HCT116 (cell line): ENCODE measurements at regions not wholly inside any gene's neighbourhood (a gene's known extent, or its start where the extent isn't known, plus 50 kb on each side); places are given as distances from the start of the nearest gene placed in this dataset.

Experiments used
- ATAC-seq: fragments of 200-7000 bp; cut with Tn5 transposase; 2 replicates; pipeline ENCODE4 v1.9.1; 2020; ENCODE audit warnings: mild to moderate bottlenecking, moderate library complexity
- BruUV-seq: library from RNA; stranded (reverse); fragments of 400-500 nt; replicated peaks from 2 replicates; lab custom pipeline; 2021; lab: Mats Ljungman, UMichigan
- CTCF ChIA-PET: fragments of 300-600 bp; sonication (Branson Sonifier 250); formaldehyde crosslinking; loops from one replicate; lab custom pipeline; 2021; ENCODE audit warnings: antibody characterized with exemption; lab: Charles Lee
- POLR2A ChIA-PET: fragments of 300-600, 350-600 bp; sonication (Branson Sonifier 250); formaldehyde crosslinking; loops from one replicate; lab custom pipeline; 2021; ENCODE audit warnings: antibody characterized with exemption; lab: Charles Lee
- RAD21 ChIA-PET, 2 experiments: fragments of 300-600 bp; sonication (Branson Sonifier 250); formaldehyde crosslinking; loops; one replicate each; lab custom pipeline; 2023; ENCODE audit warnings: low total read pairs in 2 of 2; ENCODE audit not compliant: uncharacterized antibody in 2 of 2, unreplicated experiment in 2 of 2, low non-redundant PET in 1 of 2; lab: Charles Lee
- DNase-seq: peaks from one replicate; pipeline ENCODE4 v3.0.0-alpha.2; 2010; ENCODE audit warnings: low read depth, low spot score
- H2AFZ ChIP-seq: fragments of 200-600 bp; shearing (Covaris generic), sonication (generic); 2 replicates; pipeline ENCODE4 v1.6.1; 2017; ENCODE audit warnings: low read depth, mixed run types, mixed read lengths, antibody characterized with exemption, low read length; ENCODE audit not compliant: poor library complexity, severe bottlenecking
- H3K27ac ChIP-seq: 2 replicates; pipeline ENCODE4 v1.5.1; 2012; ENCODE audit warnings: low read depth, low read length
- H3K27me3 ChIP-seq: fragments of 200-600 bp; sonication (generic); 2 replicates; pipeline ENCODE4 v1.6.1; 2016; ENCODE audit warnings: mixed run types, low read length, mixed read lengths; ENCODE audit not compliant: insufficient read depth
- H3K36me3 ChIP-seq, 2 experiments: fragments of 200-500 bp in 1 of 2; fragments of 200-600 bp in 1 of 2; sonication (Bioruptor generic) in 1 of 2; sonication (generic) in 1 of 2; 2 replicates each; pipeline versions ENCODE4 v1.5.1 to v1.6.1; 2014 to 2016; ENCODE audit warnings: low read length in 2 of 2, inconsistent platforms in 1 of 2, mixed read lengths in 1 of 2, mixed run types in 1 of 2; ENCODE audit not compliant: insufficient read depth in 2 of 2, control insufficient read depth in 1 of 2
- H3K4me1 ChIP-seq, 2 experiments: fragments of 200-600 bp in 1 of 2; sonication (generic) in 1 of 2; 2 replicates each; pipeline versions ENCODE4 v1.5.1 to v1.6.1; 2012 to 2017; ENCODE audit warnings: low read length in 2 of 2, inconsistent platforms in 1 of 2, mild to moderate bottlenecking in 1 of 2, mixed read lengths in 1 of 2, mixed run types in 1 of 2, moderate library complexity in 1 of 2; ENCODE audit not compliant: insufficient read depth in 2 of 2, control insufficient read depth in 1 of 2
- H3K4me2 ChIP-seq: fragments of 200-600 bp; sonication (generic); 2 replicates; pipeline ENCODE4 v1.6.1; 2017; ENCODE audit warnings: mixed run types, low read length, mixed read lengths
- H3K4me3 ChIP-seq, 2 experiments: fragments of 200-600 bp in 1 of 2; sonication (generic) in 1 of 2; replicated peaks in 1 of 2; 2 replicates each; pipeline ENCODE4 v1.5.1; 2011 to 2016; ENCODE audit warnings: low read length in 2 of 2, control low read depth in 1 of 2, low read depth in 1 of 2, mild to moderate bottlenecking in 1 of 2, mixed read lengths in 1 of 2, mixed run types in 1 of 2
- H3K79me2 ChIP-seq: fragments of 200-600 bp; sonication (generic); 2 replicates; pipeline ENCODE4 v1.6.1; 2017; ENCODE audit warnings: mild to moderate bottlenecking, mixed run types, low read length, moderate library complexity, mixed read lengths; ENCODE audit not compliant: insufficient read depth
- H3K9ac ChIP-seq: fragments of 200-600 bp; sonication (generic); 2 replicates; pipeline ENCODE4 v1.6.1; 2016; ENCODE audit warnings: low read length, mixed read lengths
- H3K9me2 ChIP-seq: fragments of 200-600 bp; sonication (generic), shearing (Covaris generic); 2 replicates; pipeline ENCODE4 v1.6.1; 2017; ENCODE audit warnings: mixed run types, mild to moderate bottlenecking, moderate library complexity; ENCODE audit not compliant: insufficient read depth
- H3K9me3 ChIP-seq, 2 experiments: fragments of 200-500 bp in 1 of 2; fragments of 200-600 bp in 1 of 2; sonication (Bioruptor generic) in 1 of 2; sonication (generic) in 1 of 2; 2 replicates each; pipeline ENCODE4 v1.6.1; 2014 to 2017; ENCODE audit warnings: low read length in 2 of 2, mixed read lengths in 2 of 2, inconsistent platforms in 1 of 2, low read depth in 1 of 2, mild to moderate bottlenecking in 1 of 2, mixed run types in 1 of 2, moderate library complexity in 1 of 2; ENCODE audit not compliant: control insufficient read depth in 1 of 2, insufficient read depth in 1 of 2
- H4K20me1 ChIP-seq: fragments of 200-600 bp; sonication (generic), shearing (Covaris generic); 2 replicates; pipeline ENCODE4 v1.6.1; 2017; ENCODE audit warnings: mixed run types, mild to moderate bottlenecking, moderate library complexity; ENCODE audit not compliant: insufficient read depth
- ATF3 ChIP-seq: IDR thresholded peaks from 2 replicates; pipeline ENCODE4 v1.6.1; 2012
- CBX3 ChIP-seq: IDR thresholded peaks from 2 replicates; pipeline ENCODE4 v1.6.1; 2012; ENCODE audit warnings: low read depth
- CEBPB ChIP-seq: IDR thresholded peaks from 2 replicates; pipeline ENCODE4 v1.6.1; 2012; ENCODE audit warnings: low read depth
- CTCF ChIP-seq, 3 experiments: fragments of 200-600 bp in 1 of 3; sonication (generic) in 1 of 3; IDR thresholded peaks in 2 of 3; conservative IDR thresholded peaks in 1 of 3; 2 replicates each; pipeline ENCODE4 v1.5.1; 2012 to 2017; ENCODE audit warnings: low read depth in 2 of 3, low read length in 2 of 3, antibody characterized with exemption in 1 of 3, borderline replicate concordance in 1 of 3, control low read depth in 1 of 3, mild to moderate bottlenecking in 1 of 3, mixed read lengths in 1 of 3, mixed run types in 1 of 3, moderate library complexity in 1 of 3; ENCODE audit not compliant: insufficient read depth in 1 of 3
- EGR1 ChIP-seq: IDR thresholded peaks from 2 replicates; pipeline ENCODE4 v1.6.1; 2012; ENCODE audit warnings: low read depth
- ELF1 ChIP-seq: IDR thresholded peaks from 2 replicates; pipeline ENCODE4 v1.6.1; 2012; ENCODE audit warnings: low read depth, borderline replicate concordance
- JUND ChIP-seq: IDR thresholded peaks from 2 replicates; pipeline ENCODE4 v1.6.1; 2012
- MAX ChIP-seq: IDR thresholded peaks from 2 replicates; pipeline ENCODE4 v1.6.1; 2012
- POLR2A ChIP-seq: IDR thresholded peaks from 2 replicates; pipeline ENCODE4 v1.7.0; 2011; ENCODE audit warnings: borderline replicate concordance; ENCODE audit not compliant: insufficient read depth, insufficient read length; ENCODE audit errors: extremely low read depth
- POLR2AphosphoS5 ChIP-seq: IDR thresholded peaks from 2 replicates; pipeline ENCODE4 v1.6.1; 2011; ENCODE audit warnings: mild to moderate bottlenecking, low read depth, low read length, moderate library complexity
- RAD21 ChIP-seq: IDR thresholded peaks from 2 replicates; pipeline ENCODE4 v1.6.1; 2012; ENCODE audit warnings: low read depth, mild to moderate bottlenecking
- REST ChIP-seq: IDR thresholded peaks from 2 replicates; pipeline ENCODE4 v1.6.1; 2012; ENCODE audit warnings: low read depth
- SIN3A ChIP-seq: IDR thresholded peaks from 2 replicates; pipeline ENCODE4 v1.6.1; 2012; ENCODE audit warnings: low read depth
- SP1 ChIP-seq: IDR thresholded peaks from 2 replicates; pipeline ENCODE4 v1.6.1; 2012; ENCODE audit warnings: low read depth
- SRF ChIP-seq: IDR thresholded peaks from 2 replicates; pipeline ENCODE4 v1.6.1; 2012; ENCODE audit warnings: low read depth
- TCF7L2 ChIP-seq: IDR thresholded peaks from 2 replicates; pipeline ENCODE4 v1.7.0; 2011; ENCODE audit warnings: borderline replicate concordance, inconsistent platforms; ENCODE audit not compliant: insufficient read depth, insufficient read length; ENCODE audit errors: extremely low read depth
- YY1 ChIP-seq: IDR thresholded peaks from 2 replicates; pipeline ENCODE4 v1.6.1; 2011; ENCODE audit warnings: low read length, low read depth, moderate library complexity, mild to moderate bottlenecking; ENCODE audit not compliant: insufficient replicate concordance; ENCODE audit errors: extremely low read depth
- ZBTB33 ChIP-seq: IDR thresholded peaks from 2 replicates; pipeline ENCODE4 v1.6.1; 2011; ENCODE audit warnings: mild to moderate bottlenecking, low read length, moderate library complexity; ENCODE audit not compliant: insufficient replicate concordance; ENCODE audit errors: extremely low read depth
- ZFX ChIP-seq: fragments of 450-650 bp; IDR thresholded peaks from 2 replicates; pipeline ENCODE4 v1.6.1; 2017
- ZNF274 ChIP-seq: fragments of 200-500 bp; sonication (Bioruptor generic); IDR thresholded peaks from 2 replicates; pipeline ENCODE4 v1.6.1; 2014; ENCODE audit warnings: mild to moderate bottlenecking, low read depth, low read length, inconsistent platforms
- intact Hi-C: fragments of 100-400 bp; cut with micrococcal nuclease; formaldehyde crosslinking; loops from 2 replicates; pipeline ENCODE4 v1.10.0; 2022

- RAD21 ChIA-PET, result no interaction called here
- TF ChIP-seq CTCF (IDR thresholded peaks at IDR 0.05 in 2 of 3, conservative IDR thresholded peaks at IDR 0.05 in 1 of 3; ENCODE audit: borderline replicate concordance in 1 of 3, insufficient read depth in 1 of 3, low read depth in 2 of 3, low read length in 2 of 3) (no peak), POLR2AphosphoS5 (peak; percentile 76), MAX (0 out of 2 replicates have a peak, but pooled peaks have one; percentile 26), CBX3 (peak; percentile 90), RAD21 (no peak), ZBTB33 (no peak), SRF (peak; percentile 66; the same call in 1 of the 2 replicates), POLR2A (no peak), ZFX (no peak), EGR1 (no peak), REST (no peak), ELF1 (peak; percentile 88), JUND (no peak), ZNF274 (no peak), SIN3A (peak; percentile 27; the same call in 1 of the 2 replicates), YY1 (peak; percentile 95), ATF3 (no peak), TCF7L2 (no peak), SP1 (peak; percentile 54; the same call in 1 of the 2 replicates), CEBPB (no peak)
Observed at GRCh38 chr2:129443235-129443864, 536.1 kb upstream of the RAB6C start.

More at GRCh38 chr2:129443235-129443864, 536.1 kb upstream of the RAB6C start:
- no peaks in the 10 kb centered on the region for H3K9me3 ChIP-seq
- H3K9me2 ChIP-seq, result no peaks in the 10 kb centered on the region
- no peaks in the 10 kb centered on the region for H4K20me1 ChIP-seq
- H3K27me3 ChIP-seq, result peaks cover 9% of the 10 kb centered on the region; the same call in 1 of the 2 replicates
- ATAC-seq (peak; percentile 91), DNase-seq (peak; percentile 60)
- CTCF ChIA-PET, result interaction anchor here (0.6 kb wide), 1 partner anchor 82 kb away, joined by 3 read pairs; no protein-coding TSS in a partner anchor
- H2AFZ ChIP-seq, result peak overlapping the region; percentile 98
- no peak overlapping the region for H3K27ac ChIP-seq
- peaks cover 0 to 11% of the 10 kb centered on the region in 2 experiments; a peak in 1 of 4 replicates for H3K4me1 ChIP-seq
- H3K9ac ChIP-seq, result peak overlapping the region; percentile 69
- POLR2A ChIA-PET, result no interaction called here
- no peaks in the 10 kb centered on the region for H3K36me3 ChIP-seq
- BruUV-seq, result no TSS peak
- peaks cover 8% of the 10 kb centered on the region for H3K79me2 ChIP-seq
- H3K4me3 ChIP-seq, result peak overlapping the region; percentile 75 to 88
- peak overlapping the region; percentile 79 for H3K4me2 ChIP-seq
- intact Hi-C loops, result no loop called here
